H54 (cell line): ENCODE measurements at regions not wholly inside any gene's neighbourhood (a gene's known extent, or its start where the extent isn't known, plus 50 kb on each side); places are given as distances from the start of the nearest gene placed in this dataset.

Source experiments
- DNase-seq: peaks from one replicate; pipeline ENCODE4 v3.0.0; 2011; ENCODE audit warnings: low spot score, mixed read lengths; ENCODE audit not compliant: insufficient read length
- FAIRE-seq: peaks from 3 replicates; lab custom pipeline; 2011; peaks lifted over from hg19 to GRCh38; lab: Jason Lieb, UNC
- POLR2A ChIP-seq: IDR thresholded peaks from 2 replicates; pipeline ENCODE4 v1.6.1; 2011; ENCODE audit warnings: low read depth, mild to moderate bottlenecking, low read length

- no peak for FAIRE-seq
- no peak for DNase-seq
- TF ChIP-seq POLR2A: no peak
These were observed 434.7 kb upstream of the GRM3 start for GRCh38 chr7:86209036-86209435.

- no peak for FAIRE-seq
These were observed 436.0 kb upstream of the GRM3 start for GRCh38 chr7:86207740-86208139.

GRCh38 chr7:86202833-86203232, 440.9 kb upstream of the GRM3 start:
- no peak for DNase-seq
- no peak for TF ChIP-seq POLR2A
- no peak for FAIRE-seq

More at GRCh38 chr7:86207740-86208139, 436.0 kb upstream of the GRM3 start:
- no peak for TF ChIP-seq POLR2A
- no peak for DNase-seq

GRCh38 chr7:86201767-86202166, 441.9 kb upstream of the GRM3 start:
- no peak for TF ChIP-seq POLR2A
- no peak for FAIRE-seq

GRCh38 chr7:86199881-86200614, 443.7 kb upstream of the GRM3 start:
- no peak for TF ChIP-seq POLR2A
- no peak for FAIRE-seq

More at GRCh38 chr7:86201767-86202166, 441.9 kb upstream of the GRM3 start:
- DNase-seq: no peak

GRCh38 chr7:86190351-86190750, 453.4 kb upstream of the GRM3 start:
- no peak for TF ChIP-seq POLR2A
- no peak for FAIRE-seq
- DNase-seq: no peak

More at GRCh38 chr7:86199881-86200614, 443.7 kb upstream of the GRM3 start:
- no peak for DNase-seq

GRCh38 chr7:86181474-86181873, 462.2 kb upstream of the GRM3 start:
- DNase-seq (no peak), FAIRE-seq (no peak)
- no peak for TF ChIP-seq POLR2A

GRCh38 chr7:86164827-86165226, 478.9 kb upstream of the GRM3 start:
- DNase-seq: no peak
- TF ChIP-seq POLR2A: no peak
- no peak for FAIRE-seq

- DNase-seq (no peak), FAIRE-seq (no peak)
- no peak for TF ChIP-seq POLR2A
These were observed 485.6 kb upstream of the GRM3 start for GRCh38 chr7:86158111-86158510.

- TF ChIP-seq POLR2A: no peak
- DNase-seq (no peak), FAIRE-seq (no peak)
These were observed 488.1 kb upstream of the GRM3 start for GRCh38 chr7:86155623-86156022.

GRCh38 chr7:86152926-86153325, 490.8 kb upstream of the GRM3 start:
- no peak for TF ChIP-seq POLR2A
- DNase-seq: no peak
- no peak for FAIRE-seq

- FAIRE-seq: no peak
These were observed 494.6 kb upstream of the GRM3 start for GRCh38 chr7:86149024-86149665.

GRCh38 chr7:86148501-86148900, 495.2 kb upstream of the GRM3 start:
- FAIRE-seq (no peak), DNase-seq (no peak)
- no peak for TF ChIP-seq POLR2A

More at GRCh38 chr7:86149024-86149665, 494.6 kb upstream of the GRM3 start:
- DNase-seq: no peak
- TF ChIP-seq POLR2A: no peak

GRCh38 chr7:86137343-86137742, 506.4 kb upstream of the GRM3 start:
- FAIRE-seq: no peak
- TF ChIP-seq POLR2A: no peak
- DNase-seq: no peak

GRCh38 chr7:86130268-86130667, 513.4 kb upstream of the GRM3 start:
- no peak for TF ChIP-seq POLR2A
- FAIRE-seq (no peak), DNase-seq (no peak)
